ACHN (cell line): ENCODE measurements at regions not wholly inside any gene's neighbourhood (a gene's known extent, or its start where the extent isn't known, plus 50 kb on each side); places are given as distances from the start of the nearest gene placed in this dataset.

Experiments used
- DNase-seq: peaks from one replicate; pipeline ENCODE4 v3.0.0-alpha.2; 2015
- in situ Hi-C: cut with HindIII; loops from 2 replicates; pipeline ENCODE4 v1.10.0; 2017; ENCODE audit warnings: low sequenced_read_pairs, low pct_ligation_motif_present, low pct_unique_long_range_greater_than_20kb

- in situ Hi-C loops = no loop called here
- no peak for DNase-seq
Measured at GRCh38 chr17:72315122-72315913, 194.5 kb downstream of the SOX9 start.

DNA sequence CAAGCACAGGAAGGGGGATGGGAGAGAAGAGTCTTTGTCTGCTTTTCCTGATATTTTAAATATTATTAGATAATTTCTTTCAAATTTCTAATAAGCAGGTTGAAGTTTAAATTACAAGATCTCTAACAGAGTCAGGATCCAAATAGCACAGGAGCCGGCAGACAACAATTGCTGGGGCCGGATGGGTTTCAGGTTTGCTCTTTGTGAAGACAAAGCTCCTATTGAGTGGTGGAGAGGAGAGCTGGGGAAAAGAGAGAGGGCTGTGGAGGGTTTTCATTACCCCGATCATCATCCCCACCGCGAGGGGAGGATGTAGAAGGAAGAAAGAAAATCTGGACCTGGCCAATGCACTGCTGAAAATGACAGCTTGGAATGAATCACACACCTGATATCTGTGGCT is 197.3 kb downstream of the SOX9 start:
- in situ Hi-C loops = no loop called here
- no peak for DNase-seq

DNA sequence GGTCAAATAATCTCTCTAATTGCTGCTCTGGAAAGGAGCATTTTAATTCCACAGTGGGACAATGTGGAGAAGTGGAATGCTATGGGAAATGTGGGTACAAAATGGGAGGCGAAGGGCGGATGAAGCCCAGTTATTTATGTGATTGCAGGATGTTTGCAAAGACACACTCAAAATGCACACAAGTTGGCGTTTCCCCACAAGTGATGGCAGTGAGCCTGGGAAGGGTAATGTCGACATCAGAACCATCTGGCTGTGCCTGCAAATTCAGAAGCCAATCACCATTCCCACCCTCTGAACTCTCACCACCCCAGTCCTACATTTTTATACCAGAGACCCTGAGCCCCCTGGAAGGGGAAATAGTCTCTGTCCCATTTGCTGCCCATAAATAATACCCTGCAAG is 201.1 kb downstream of the SOX9 start:
- in situ Hi-C loops = no loop called here
- no peak for DNase-seq

- no peak for DNase-seq
- in situ Hi-C loops = no loop called here
Measured at GRCh38 chr17:72332367-72332766, 211.5 kb downstream of the SOX9 start.

GRCh38 chr17:72333570-72333969 is 212.8 kb downstream of the SOX9 start:
- DNase-seq = no peak
- in situ Hi-C loops = no loop called here

- no peak for DNase-seq
- in situ Hi-C loops = no loop called here
Measured at GRCh38 chr17:72334205-72334604, 213.4 kb downstream of the SOX9 start.

GRCh38 chr17:72336026-72336803 is 215.4 kb downstream of the SOX9 start:
- in situ Hi-C loops = no loop called here
- DNase-seq = no peak

- no peak for DNase-seq
- in situ Hi-C loops = no loop called here
Measured at GRCh38 chr17:72336804-72337070, 215.9 kb downstream of the SOX9 start.

- DNase-seq = no peak
- in situ Hi-C loops = no loop called here
Measured at GRCh38 chr17:72338304-72338703, 217.5 kb downstream of the SOX9 start.

GRCh38 chr17:72338847-72339790 is 218.3 kb downstream of the SOX9 start:
- in situ Hi-C loops = no loop called here

DNA sequence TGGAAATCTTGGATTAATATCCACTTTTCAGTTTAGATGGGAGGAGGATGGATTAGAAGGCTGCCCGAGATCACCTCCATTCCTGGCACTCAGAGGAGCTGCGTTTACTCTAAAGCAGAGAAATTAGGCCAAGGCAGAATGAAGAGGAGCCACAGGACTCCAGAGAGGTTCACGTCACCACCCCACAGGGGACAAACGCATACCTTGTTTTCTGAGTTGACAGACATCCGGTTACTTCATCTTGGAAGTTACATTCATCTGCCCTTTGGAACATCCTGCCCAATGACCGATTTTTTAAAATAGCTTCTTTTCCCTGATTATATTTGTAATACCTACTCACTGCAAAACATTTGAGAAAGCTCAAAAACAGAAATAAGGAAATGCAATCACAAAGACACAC is 220.0 kb downstream of the SOX9 start:
- in situ Hi-C loops = no loop called here

More at GRCh38 chr17:72338847-72339790, 218.3 kb downstream of the SOX9 start:
- peak; percentile 83 for DNase-seq

GRCh38 chr17:72342061-72342460 is 221.2 kb downstream of the SOX9 start:
- in situ Hi-C loops = no loop called here
- DNase-seq = no peak

More for the DNA sequence above, 220.0 kb downstream of the SOX9 start:
- no peak for DNase-seq

- peak; percentile 67 for DNase-seq
- in situ Hi-C loops = no loop called here
Measured at GRCh38 chr17:72342627-72343527, 222.1 kb downstream of the SOX9 start.

DNA sequence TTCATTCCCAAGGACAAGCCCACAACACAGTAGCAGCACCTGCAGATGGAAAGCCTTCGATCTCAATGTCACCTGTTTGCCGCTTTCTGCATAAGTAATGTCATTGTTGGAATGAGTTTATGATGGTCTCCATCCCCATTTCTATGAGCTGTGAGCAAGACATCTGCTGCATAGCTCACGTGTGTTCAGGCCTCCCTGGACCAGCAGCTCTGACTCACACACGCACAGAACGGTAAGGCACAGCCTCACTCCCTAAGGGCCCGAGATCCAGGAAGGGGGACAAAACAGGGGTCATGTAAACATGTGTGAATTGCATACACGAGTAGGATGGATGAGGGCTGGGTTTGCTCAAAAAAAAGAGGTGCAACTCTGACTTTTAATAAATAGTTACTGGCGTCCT is 223.1 kb downstream of the SOX9 start:
- DNase-seq = no peak
- in situ Hi-C loops = no loop called here

- no peak for DNase-seq
- in situ Hi-C loops = no loop called here
Measured at GRCh38 chr17:72344613-72345012, 223.8 kb downstream of the SOX9 start.

GRCh38 chr17:72345088-72345487 is 224.3 kb downstream of the SOX9 start:
- DNase-seq = no peak
- in situ Hi-C loops = no loop called here

DNA sequence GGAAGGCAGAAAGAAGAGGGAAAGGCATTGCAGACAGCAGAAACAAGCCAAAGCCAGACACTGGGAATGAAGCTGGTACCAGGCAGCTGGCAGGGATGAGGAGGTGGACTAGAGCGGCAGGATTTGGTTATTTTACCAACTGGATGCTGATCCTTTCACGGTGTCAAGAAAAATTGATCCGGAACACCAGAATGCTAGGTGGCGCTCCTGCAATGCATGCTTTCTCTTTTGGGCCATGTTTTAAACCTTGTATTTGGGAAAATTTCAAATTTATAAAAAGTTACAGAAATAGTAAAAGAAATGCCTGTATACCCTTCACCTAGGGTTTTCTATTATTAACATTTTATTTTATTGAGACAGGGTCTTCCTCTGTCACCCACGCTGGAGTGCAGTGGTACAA is 224.7 kb downstream of the SOX9 start:
- in situ Hi-C loops = no loop called here
- DNase-seq = no peak

GRCh38 chr17:72346306-72346705 is 225.5 kb downstream of the SOX9 start:
- DNase-seq = no peak
- in situ Hi-C loops = no loop called here
